Astrocyte (in vitro differentiated cells and primary cell): ENCODE measurements at regions not wholly inside any gene's neighbourhood (a gene's known extent, or its start where the extent isn't known, plus 50 kb on each side); places are given as distances from the start of the nearest gene placed in this dataset.

ENCODE experiments used
- CTCF ChIP-seq: IDR thresholded peaks from 2 replicates; pipeline ENCODE4 v1.5.1; 2011; ENCODE audit warnings: low read depth, mild to moderate bottlenecking, inconsistent platforms, low read length, moderate library complexity; ENCODE audit not compliant: insufficient read depth
- EZH2 ChIP-seq: IDR thresholded peaks from 2 replicates; pipeline ENCODE4 v1.6.1; 2012; ENCODE audit warnings: mild to moderate bottlenecking, low read length, inconsistent platforms; ENCODE audit not compliant: insufficient read depth

- TF ChIP-seq CTCF: no peak
- TF ChIP-seq EZH2: no peak
Observed at GRCh38 chr2:20145497-20146193, 79.3 kb downstream of the SDC1 start.
